AG09309 (cell line): ENCODE measurements at regions not wholly inside any gene's neighbourhood (a gene's known extent, or its start where the extent isn't known, plus 50 kb on each side); places are given as distances from the start of the nearest gene placed in this dataset.

ENCODE experiments used
- DNase-seq: peaks from one replicate; pipeline ENCODE4 v3.0.0-alpha.2; 2010; ENCODE audit warnings: low read depth
- H3K4me3 ChIP-seq: 2 replicates; pipeline ENCODE4 v1.5.1; 2011; ENCODE audit warnings: mild to moderate bottlenecking, low read depth, low read length, moderate library complexity; ENCODE audit not compliant: control insufficient read depth
- CTCF ChIP-seq: IDR thresholded peaks from 2 replicates; pipeline ENCODE4 v1.5.1; 2011; ENCODE audit warnings: mild to moderate bottlenecking, low read depth, low read length, inconsistent platforms; ENCODE audit not compliant: insufficient read depth, control insufficient read depth; ENCODE audit errors: missing control alignments

- no peak overlapping the region for H3K4me3 ChIP-seq
- no peak for TF ChIP-seq CTCF
- DNase-seq, result no peak
Observed at GRCh38 chr5:25060575-25060974, 415.8 kb upstream of the CDH10 start.

GRCh38 chr5:25056836-25057235, 412.1 kb upstream of the CDH10 start:
- H3K4me3 ChIP-seq, result no peak overlapping the region
- no peak for TF ChIP-seq CTCF
- DNase-seq, result no peak

GRCh38 chr5:25033658-25034057, 388.9 kb upstream of the CDH10 start:
- no peak for DNase-seq
- no peak for TF ChIP-seq CTCF

GRCh38 chr5:25029004-25029403, 384.2 kb upstream of the CDH10 start:
- TF ChIP-seq CTCF, result no peak
- DNase-seq, result no peak
- no peak overlapping the region for H3K4me3 ChIP-seq

More at GRCh38 chr5:25033658-25034057, 388.9 kb upstream of the CDH10 start:
- no peak overlapping the region for H3K4me3 ChIP-seq

- H3K4me3 ChIP-seq, result no peak overlapping the region
- TF ChIP-seq CTCF, result no peak
- DNase-seq, result no peak
Observed at GRCh38 chr5:25027526-25027925, 382.7 kb upstream of the CDH10 start.

GRCh38 chr5:25027061-25027460, 382.3 kb upstream of the CDH10 start:
- DNase-seq, result no peak
- H3K4me3 ChIP-seq, result no peak overlapping the region
- no peak for TF ChIP-seq CTCF

GRCh38 chr5:25025831-25026230, 381.1 kb upstream of the CDH10 start:
- no peak for DNase-seq
- no peak for TF ChIP-seq CTCF
- H3K4me3 ChIP-seq, result no peak overlapping the region
